Breast epithelium (tissue), 3 donors: ENCODE measurements at regions not wholly inside any gene's neighbourhood (a gene's known extent, or its start where the extent isn't known, plus 50 kb on each side); places are given as distances from the start of the nearest gene placed in this dataset.

Experiments used
- CTCF ChIP-seq, 3 donors: fragments of 450-650 bp; IDR thresholded peaks; one replicate each; pipeline ENCODE4 v1.5.1; 2016 to 2017; ENCODE audit warnings: antibody characterized with exemption in 3 of 3, mild to moderate bottlenecking in 3 of 3, moderate library complexity in 3 of 3
- POLR2A ChIP-seq: fragments of 450-650 bp; IDR thresholded peaks from one replicate; pipeline ENCODE4 v1.6.1; 2016; ENCODE audit warnings: antibody characterized with exemption, mild to moderate bottlenecking, moderate library complexity

GRCh38 chr14:44625098-44625497 is 118.0 kb upstream of the FSCB start:
- TF ChIP-seq POLR2A (no peak), CTCF (IDR thresholded peaks at IDR 0.05) (no peak)
